MM.1S (cell line): ENCODE measurements at regions not wholly inside any gene's neighbourhood (a gene's known extent, or its start where the extent isn't known, plus 50 kb on each side); places are given as distances from the start of the nearest gene placed in this dataset.
A peak's percentile ranks its signal among the peaks of the same experiment; 100 is the strongest.

Experiments used
- DNase-seq: peaks from one replicate; pipeline ENCODE4 v3.0.0-alpha.2; 2015
- H2AFZ ChIP-seq: fragments of 300-600 bp; sonication (generic); 2 replicates; pipeline ENCODE4 v1.6.0; 2016; ENCODE audit warnings: antibody characterized with exemption, low read length
- H3F3A ChIP-seq: fragments of 300-600 bp; sonication (generic); 2 replicates; pipeline ENCODE4 v1.6.1; 2016; ENCODE audit warnings: mild to moderate bottlenecking, antibody characterized with exemption, low read length, moderate library complexity, mixed read lengths; ENCODE audit not compliant: insufficient read depth
- H3K27ac ChIP-seq: fragments of 300-600 bp; sonication (generic); 2 replicates; pipeline ENCODE4 v1.5.1; 2016; ENCODE audit warnings: mild to moderate bottlenecking, low read length
- H3K27me3 ChIP-seq: fragments of 300-600 bp; sonication (generic); replicated peaks from 2 replicates; pipeline ENCODE4 v1.6.0; 2016; ENCODE audit warnings: low read length; ENCODE audit not compliant: insufficient read depth
- H3K36me3 ChIP-seq: fragments of 300-600 bp; sonication (generic); replicated peaks from 2 replicates; pipeline ENCODE4 v1.6.1; 2016; ENCODE audit warnings: mild to moderate bottlenecking, low read length, mixed read lengths; ENCODE audit not compliant: insufficient read depth
- H3K4me1 ChIP-seq: fragments of 300-600 bp; sonication (generic); 2 replicates; pipeline ENCODE4 v1.6.1; 2016; ENCODE audit warnings: low read length, mixed read lengths
- H3K4me2 ChIP-seq: fragments of 300-600 bp; sonication (generic); 2 replicates; pipeline ENCODE4 v1.6.0; 2016; ENCODE audit warnings: low read depth, low read length
- H3K4me3 ChIP-seq: fragments of 300-600 bp; sonication (generic); 2 replicates; pipeline ENCODE4 v1.5.1; 2016; ENCODE audit warnings: low read length, mixed read lengths
- H3K79me2 ChIP-seq: fragments of 300-600 bp; sonication (generic); 2 replicates; pipeline ENCODE4 v1.6.1; 2016; ENCODE audit warnings: mixed run types, low read length, mixed read lengths
- H3K9ac ChIP-seq: fragments of 300-600 bp; sonication (generic); 2 replicates; pipeline ENCODE4 v1.6.1; 2016; ENCODE audit warnings: low read length, mixed read lengths
- H3K9me2 ChIP-seq: fragments of 300-600 bp; sonication (generic); replicated peaks from 2 replicates; pipeline ENCODE4 v1.6.1; 2016; ENCODE audit warnings: mild to moderate bottlenecking, low read length, mixed read lengths; ENCODE audit not compliant: insufficient read depth
- H3K9me3 ChIP-seq: fragments of 300-600 bp; sonication (generic); replicated peaks from 2 replicates; pipeline ENCODE4 v1.6.1; 2016; ENCODE audit warnings: mild to moderate bottlenecking, low read length, mixed read lengths; ENCODE audit not compliant: insufficient read depth
- H4K20me1 ChIP-seq: fragments of 300-600 bp; sonication (generic); 2 replicates; pipeline ENCODE4 v1.6.1; 2016; ENCODE audit warnings: mild to moderate bottlenecking, low read length, moderate library complexity, mixed read lengths; ENCODE audit not compliant: insufficient read depth
- CTCF ChIP-seq: fragments of 300-600 bp; sonication (generic); IDR thresholded peaks from 2 replicates; pipeline ENCODE4 v1.5.1; 2016; ENCODE audit warnings: antibody characterized with exemption, low read length, mixed read lengths
- EZH2 ChIP-seq: fragments of 300-600 bp; sonication (generic); optimal IDR thresholded peaks from 2 replicates; pipeline ENCODE3; 2017; ENCODE audit warnings: low read depth, mild to moderate bottlenecking, antibody characterized with exemption, low read length, mixed read lengths
- EZH2phosphoT487 ChIP-seq: fragments of 300-600 bp; sonication (generic); IDR thresholded peaks from 2 replicates; pipeline ENCODE4 v1.6.1; 2018; ENCODE audit warnings: antibody characterized with exemption, low read length

GRCh38 chr1:38477811-38478210, 381.8 kb downstream of the RRAGC start:
- TF ChIP-seq EZH2phosphoT487 (no peak), EZH2 (no peak), CTCF (no peak)

GRCh38 chr1:38476850-38477178, 382.8 kb downstream of the RRAGC start:
- H3K4me3 ChIP-seq: peak overlapping the region; percentile 64; the same call in 1 of the 2 replicates
- H3K9me3 ChIP-seq: no peaks in the 10 kb centered on the region
- no peaks in the 10 kb centered on the region for H3K27me3 ChIP-seq
- no peak overlapping the region for H3K27ac ChIP-seq
- peaks cover 12% of the 10 kb centered on the region for H3K4me1 ChIP-seq
- H3K9ac ChIP-seq: peak overlapping the region; percentile 92; the same call in 1 of the 2 replicates
- peaks cover 21% of the 10 kb centered on the region for H3F3A ChIP-seq
- H3K9me2 ChIP-seq: no peaks in the 10 kb centered on the region
- no peak for TF ChIP-seq CTCF
- no peak for TF ChIP-seq EZH2phosphoT487
- no peak for TF ChIP-seq EZH2
- H4K20me1 ChIP-seq: no peaks in the 10 kb centered on the region
- H2AFZ ChIP-seq: peak overlapping the region; percentile 73; the same call in 1 of the 2 replicates
- no peaks in the 10 kb centered on the region for H3K36me3 ChIP-seq
- no peaks in the 10 kb centered on the region for H3K79me2 ChIP-seq
- H3K4me2 ChIP-seq: peak overlapping the region; percentile 85; the same call in 1 of the 2 replicates
- DNase-seq: no peak

More at GRCh38 chr1:38477811-38478210, 381.8 kb downstream of the RRAGC start:
- Histone ChIP-seq H3K79me2 (no peaks in the 10 kb centered on the region), H3K27ac (no peak overlapping the region), H3K4me2 (no peak overlapping the region), H3K4me3 (no peak overlapping the region), H3K9ac (no peak overlapping the region), H4K20me1 (no peaks in the 10 kb centered on the region), H3K36me3 (no peaks in the 10 kb centered on the region), H3K9me2 (no peaks in the 10 kb centered on the region), H3K9me3 (no peaks in the 10 kb centered on the region), H2AFZ (no peak overlapping the region), H3F3A (peaks cover 21% of the 10 kb centered on the region), H3K4me1 (peaks cover 12% of the 10 kb centered on the region), H3K27me3 (no peaks in the 10 kb centered on the region)
- DNase-seq: no peak

- Histone ChIP-seq H3K27ac (peak overlapping the region; percentile 98), H3K79me2 (no peaks in the 10 kb centered on the region), H3K9ac (peak overlapping the region; percentile 92), H3K9me2 (no peaks in the 10 kb centered on the region), H3K36me3 (no peaks in the 10 kb centered on the region), H3K4me1 (peaks cover 12% of the 10 kb centered on the region), H3K9me3 (no peaks in the 10 kb centered on the region), H4K20me1 (no peaks in the 10 kb centered on the region), H3K27me3 (no peaks in the 10 kb centered on the region), H2AFZ (peak overlapping the region; percentile 73), H3K4me2 (peak overlapping the region; percentile 85), H3F3A (peaks cover 21% of the 10 kb centered on the region), H3K4me3 (peak overlapping the region; percentile 64)
- DNase-seq: peak; percentile 21
- TF ChIP-seq EZH2phosphoT487 (no peak), EZH2 (no peak), CTCF (no peak)
Measured at GRCh38 chr1:38476111-38476849, 383.3 kb downstream of the RRAGC start.
